K562 (cell line): ENCODE measurements at regions not wholly inside any gene's neighbourhood (a gene's known extent, or its start where the extent isn't known, plus 50 kb on each side); places are given as distances from the start of the nearest gene placed in this dataset.

Experiments
- ATAC-seq: fragments of 200-7000 bp; cut with Tn5 transposase; 3 replicates; pipeline ENCODE4 v1.9.1; 2020; ENCODE audit warnings: moderate library complexity
- BruUV-seq: library from RNA; stranded (reverse); fragments of 400-500 nt; replicated peaks from 2 replicates; lab custom pipeline; 2021; lab: Mats Ljungman, UMichigan
- CTCF ChIA-PET: fragments of 300-600 bp; formaldehyde crosslinking; extraction: SDS; loops from one replicate; lab custom pipeline; 2021; ENCODE audit warnings: low intra/inter-chr PET ratio; lab: Yijun Ruan, JAX
- POLR2A ChIA-PET: fragments of 300-600, 350-650 bp; sonication (Branson Sonifier 250); formaldehyde crosslinking; extraction: SDS; loops from one replicate; lab custom pipeline; 2021; ENCODE audit warnings: antibody characterized with exemption, inconsistent platforms; lab: Yijun Ruan, JAX
- DNase-seq, 4 experiments: peaks; one replicate each; pipeline versions ENCODE4 v3.0.0 to v3.0.0-alpha.2; 2011 to 2018; ENCODE audit warnings: low spot score in 3 of 4, mixed read lengths in 3 of 4; ENCODE audit errors: extremely low read depth in 1 of 4
- FAIRE-seq: peaks from 2 replicates; lab custom pipeline; 2011; peaks lifted over from hg19 to GRCh38; lab: Jason Lieb, UNC
- H2AFZ ChIP-seq: 2 replicates; pipeline ENCODE4 v1.6.0; 2011; ENCODE audit warnings: low read depth, low read length, control low read depth, inconsistent platforms
- H3K27ac ChIP-seq: fragments of 200-600 bp; 3 replicates; pipeline ENCODE4 v1.8.0; 2011; ENCODE audit warnings: low read depth, mild to moderate bottlenecking, control low read depth, inconsistent platforms, low read length, moderate library complexity, mixed read lengths; ENCODE audit errors: extremely low read depth
- H3K27me3 ChIP-seq, 2 experiments: fragments of 300-600 bp in 1 of 2; 2 replicates in 1 of 2; 3 replicates in 1 of 2; pipeline versions ENCODE4 v1.6.0 to v1.8.0; 2011; ENCODE audit warnings: inconsistent platforms in 2 of 2, low read length in 2 of 2, mild to moderate bottlenecking in 1 of 2, mixed read lengths in 1 of 2, moderate library complexity in 1 of 2; ENCODE audit not compliant: control insufficient read depth in 2 of 2, insufficient read depth in 2 of 2
- H3K36me3 ChIP-seq: fragments of 300-600 bp; 3 replicates; pipeline ENCODE4 v1.8.0; 2011; ENCODE audit warnings: mild to moderate bottlenecking, low read length, inconsistent platforms; ENCODE audit not compliant: control insufficient read depth, insufficient read depth
- H3K4me1 ChIP-seq, 2 experiments: fragments of 200-600 bp in 1 of 2; replicated peaks in 1 of 2; 2 replicates in 1 of 2; 3 replicates in 1 of 2; pipeline versions ENCODE4 v1.5.1 to v1.8.0; 2011; ENCODE audit warnings: inconsistent platforms in 2 of 2, low read length in 2 of 2, mild to moderate bottlenecking in 1 of 2, mixed read lengths in 1 of 2, moderate library complexity in 1 of 2; ENCODE audit not compliant: control insufficient read depth in 2 of 2, insufficient read depth in 2 of 2
- H3K4me2 ChIP-seq: 2 replicates; pipeline ENCODE4 v1.6.1; 2011; ENCODE audit warnings: low read length, control low read depth, inconsistent platforms, mixed read lengths; ENCODE audit not compliant: insufficient read depth
- H3K4me3 ChIP-seq: fragments of 200-600 bp; sonication (generic), shearing (Covaris generic); 2 replicates; pipeline ENCODE4 v1.5.1; 2016; ENCODE audit warnings: control low read depth, inconsistent platforms
- H3K79me2 ChIP-seq: fragments of 200-600 bp; 3 replicates; pipeline ENCODE4 v1.8.0; 2011; ENCODE audit warnings: low read length, inconsistent platforms; ENCODE audit not compliant: control insufficient read depth, insufficient read depth
- H3K9ac ChIP-seq, 2 experiments: 2 replicates each; pipeline versions ENCODE4 v1.6.0 to v1.6.1; 2011; ENCODE audit warnings: low read depth in 2 of 2, low read length in 2 of 2, control low read depth in 1 of 2, inconsistent platforms in 1 of 2, mild to moderate bottlenecking in 1 of 2, mixed read lengths in 1 of 2; ENCODE audit not compliant: insufficient read depth in 1 of 2
- H3K9me1 ChIP-seq: one replicate; pipeline ENCODE4 v1.6.0; 2011; ENCODE audit warnings: inconsistent platforms, mild to moderate bottlenecking, low read length, moderate library complexity; ENCODE audit not compliant: control insufficient read depth, insufficient read depth
- H3K9me3 ChIP-seq: replicated peaks from 2 replicates; pipeline ENCODE4 v1.5.1; 2011; ENCODE audit warnings: low read depth, low read length, inconsistent platforms; ENCODE audit not compliant: control insufficient read depth, insufficient read depth
- H4K20me1 ChIP-seq: replicated peaks from 2 replicates; pipeline ENCODE4 v1.6.1; 2011; ENCODE audit warnings: low read length, inconsistent platforms, mixed read lengths; ENCODE audit not compliant: control insufficient read depth, insufficient read depth
- HDAC6 ChIP-seq: IDR thresholded peaks from 2 replicates; pipeline ENCODE4 v1.6.1; 2012; ENCODE audit warnings: low read depth, mild to moderate bottlenecking, control low read depth, inconsistent platforms, low read length, moderate library complexity
- PPARD ChIP-seq: fragments of 250-450 bp; sonication (Bioruptor Pico); IDR thresholded peaks from 2 replicates; pipeline ENCODE4 v1.8.0; 2022; ENCODE audit warnings: inconsistent platforms, mild to moderate bottlenecking, moderate library complexity
- RREB1 ChIP-seq: fragments of 250-450 bp; sonication (Bioruptor Pico); IDR thresholded peaks from 2 replicates; pipeline ENCODE4 v1.4.0; 2020
- ZBTB17 ChIP-seq: fragments of 450-650 bp; formaldehyde crosslinking; IDR thresholded peaks from 2 replicates; pipeline ENCODE4 v1.4.0; 2020; ENCODE audit warnings: mild to moderate bottlenecking
- ZNF354B ChIP-seq: fragments of 250-450 bp; sonication (Bioruptor Pico); IDR thresholded peaks from 2 replicates; pipeline ENCODE4 v1.4.0; 2020
- ZNF740 ChIP-seq, 3 experiments: fragments of 200-800 bp in 1 of 3; sonication (Bioruptor generic) in 1 of 3; sonication (generic) in 1 of 3; formaldehyde crosslinking in 1 of 3; IDR thresholded peaks; 2 replicates each; pipeline versions ENCODE4 v1.6.1 to v1.8.0; 2016 to 2022; ENCODE audit warnings: mild to moderate bottlenecking in 2 of 3, missing compliant biosample characterization in 2 of 3, missing genetic modification characterization in 2 of 3, missing genetic modification reagents in 1 of 3
- ZNF75A ChIP-seq: fragments of 450-650 bp; formaldehyde crosslinking; IDR thresholded peaks from 2 replicates; pipeline ENCODE4 v1.4.0; 2020; ENCODE audit warnings: mild to moderate bottlenecking
- WGBS: fragments of 100-300 bp; shearing (Covaris generic); methylation state at CpG from one replicate; pipeline ENCODE4 v1.1.6; 2016; ENCODE audit warnings: low coverage, mixed read lengths; ENCODE audit not compliant: insufficient coverage; ENCODE audit errors: missing lambda C conversion rate; 5-methylcytosine and 5-hydroxymethylcytosine counted together
- in situ Hi-C: fragments of 300-500 bp; cut with MboI; formaldehyde crosslinking; loops from 4 replicates; pipeline ENCODE4 v1.15.0; 2018; ENCODE audit warnings: inconsistent platforms, mixed read lengths
- intact Hi-C: fragments of 100-400 bp; cut with micrococcal nuclease; formaldehyde crosslinking; loops from 2 replicates; pipeline ENCODE4 v1.14.2; 2022
- TF ChIP-seq, protein P1 (sequence below): sonication (generic); formaldehyde crosslinking; IDR thresholded peaks from 2 replicates; pipeline ENCODE4 v1.8.0; 2022; ENCODE audit warnings: mild to moderate bottlenecking, missing genetic modification reagents

- TF ChIP-seq RREB1 (CRISPR knock-in tag): no peak
Observed at GRCh38 chr2:152861349-152861942, 143.0 kb downstream of the ARL6IP6 start (continued).

- no peak overlapping the region for H3K4me3 ChIP-seq
- H3K4me2 ChIP-seq: no peak overlapping the region
- no peaks in the 10 kb centered on the region for H3K9me1 ChIP-seq
- 0% methylated on average over 3 of the region's 3 CpGs for WGBS
- H3K4me1 ChIP-seq: no peaks in the 10 kb centered on the region
- ChIA-PET CTCF (no interaction called here), POLR2A (no interaction called here)
- H3K9ac ChIP-seq: no peak overlapping the region
- no peak for FAIRE-seq
- H2AFZ ChIP-seq: no peak overlapping the region
- DNase-seq: no peak
- 0 out of 2 replicates have a peak, but pooled peaks cover 5% of the 10 kb centered on the region for H3K9me3 ChIP-seq
- H4K20me1 ChIP-seq: no peaks in the 10 kb centered on the region
- ATAC-seq: no peak
- no peaks in the 10 kb centered on the region for H3K79me2 ChIP-seq
- in situ Hi-C loops: no loop called here
- H3K27ac ChIP-seq: no peak overlapping the region
- no TSS peak for BruUV-seq
- intact Hi-C loops: no loop called here
- H3K36me3 ChIP-seq: no peaks in the 10 kb centered on the region
- H3K27me3 ChIP-seq: no peaks in the 10 kb centered on the region
- no peak for TF ChIP-seq ZNF354B (CRISPR knock-in tag)
- TF ChIP-seq HDAC6: no peak
- no peak for TF ChIP-seq ZNF75A (CRISPR knock-in tag)
- TF ChIP-seq, protein P1, sequence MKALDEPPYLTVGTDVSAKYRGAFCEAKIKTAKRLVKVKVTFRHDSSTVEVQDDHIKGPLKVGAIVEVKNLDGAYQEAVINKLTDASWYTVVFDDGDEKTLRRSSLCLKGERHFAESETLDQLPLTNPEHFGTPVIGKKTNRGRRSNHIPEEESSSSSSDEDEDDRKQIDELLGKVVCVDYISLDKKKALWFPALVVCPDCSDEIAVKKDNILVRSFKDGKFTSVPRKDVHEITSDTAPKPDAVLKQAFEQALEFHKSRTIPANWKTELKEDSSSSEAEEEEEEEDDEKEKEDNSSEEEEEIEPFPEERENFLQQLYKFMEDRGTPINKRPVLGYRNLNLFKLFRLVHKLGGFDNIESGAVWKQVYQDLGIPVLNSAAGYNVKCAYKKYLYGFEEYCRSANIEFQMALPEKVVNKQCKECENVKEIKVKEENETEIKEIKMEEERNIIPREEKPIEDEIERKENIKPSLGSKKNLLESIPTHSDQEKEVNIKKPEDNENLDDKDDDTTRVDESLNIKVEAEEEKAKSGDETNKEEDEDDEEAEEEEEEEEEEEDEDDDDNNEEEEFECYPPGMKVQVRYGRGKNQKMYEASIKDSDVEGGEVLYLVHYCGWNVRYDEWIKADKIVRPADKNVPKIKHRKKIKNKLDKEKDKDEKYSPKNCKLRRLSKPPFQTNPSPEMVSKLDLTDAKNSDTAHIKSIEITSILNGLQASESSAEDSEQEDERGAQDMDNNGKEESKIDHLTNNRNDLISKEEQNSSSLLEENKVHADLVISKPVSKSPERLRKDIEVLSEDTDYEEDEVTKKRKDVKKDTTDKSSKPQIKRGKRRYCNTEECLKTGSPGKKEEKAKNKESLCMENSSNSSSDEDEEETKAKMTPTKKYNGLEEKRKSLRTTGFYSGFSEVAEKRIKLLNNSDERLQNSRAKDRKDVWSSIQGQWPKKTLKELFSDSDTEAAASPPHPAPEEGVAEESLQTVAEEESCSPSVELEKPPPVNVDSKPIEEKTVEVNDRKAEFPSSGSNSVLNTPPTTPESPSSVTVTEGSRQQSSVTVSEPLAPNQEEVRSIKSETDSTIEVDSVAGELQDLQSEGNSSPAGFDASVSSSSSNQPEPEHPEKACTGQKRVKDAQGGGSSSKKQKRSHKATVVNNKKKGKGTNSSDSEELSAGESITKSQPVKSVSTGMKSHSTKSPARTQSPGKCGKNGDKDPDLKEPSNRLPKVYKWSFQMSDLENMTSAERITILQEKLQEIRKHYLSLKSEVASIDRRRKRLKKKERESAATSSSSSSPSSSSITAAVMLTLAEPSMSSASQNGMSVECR (CRISPR knock-in tag): no peak
- no peak for TF ChIP-seq PPARD (CRISPR knock-in tag)
- no peak for TF ChIP-seq ZNF740 (CRISPR knock-in tag; IDR thresholded peaks at IDR 0.05)
- TF ChIP-seq ZNF740 (tag; IDR thresholded peaks at IDR 0.05): no peak
- no peak for TF ChIP-seq ZBTB17 (CRISPR knock-in tag)
Observed at GRCh38 chr2:152858594-152859265, 140.3 kb downstream of the ARL6IP6 start.
